ENCODE measurements at regions not wholly inside any gene's neighbourhood (a gene's known extent, or its start where the extent isn't known, plus 50 kb on each side); places are given as distances from the start of the nearest gene placed in this dataset.

DNA sequence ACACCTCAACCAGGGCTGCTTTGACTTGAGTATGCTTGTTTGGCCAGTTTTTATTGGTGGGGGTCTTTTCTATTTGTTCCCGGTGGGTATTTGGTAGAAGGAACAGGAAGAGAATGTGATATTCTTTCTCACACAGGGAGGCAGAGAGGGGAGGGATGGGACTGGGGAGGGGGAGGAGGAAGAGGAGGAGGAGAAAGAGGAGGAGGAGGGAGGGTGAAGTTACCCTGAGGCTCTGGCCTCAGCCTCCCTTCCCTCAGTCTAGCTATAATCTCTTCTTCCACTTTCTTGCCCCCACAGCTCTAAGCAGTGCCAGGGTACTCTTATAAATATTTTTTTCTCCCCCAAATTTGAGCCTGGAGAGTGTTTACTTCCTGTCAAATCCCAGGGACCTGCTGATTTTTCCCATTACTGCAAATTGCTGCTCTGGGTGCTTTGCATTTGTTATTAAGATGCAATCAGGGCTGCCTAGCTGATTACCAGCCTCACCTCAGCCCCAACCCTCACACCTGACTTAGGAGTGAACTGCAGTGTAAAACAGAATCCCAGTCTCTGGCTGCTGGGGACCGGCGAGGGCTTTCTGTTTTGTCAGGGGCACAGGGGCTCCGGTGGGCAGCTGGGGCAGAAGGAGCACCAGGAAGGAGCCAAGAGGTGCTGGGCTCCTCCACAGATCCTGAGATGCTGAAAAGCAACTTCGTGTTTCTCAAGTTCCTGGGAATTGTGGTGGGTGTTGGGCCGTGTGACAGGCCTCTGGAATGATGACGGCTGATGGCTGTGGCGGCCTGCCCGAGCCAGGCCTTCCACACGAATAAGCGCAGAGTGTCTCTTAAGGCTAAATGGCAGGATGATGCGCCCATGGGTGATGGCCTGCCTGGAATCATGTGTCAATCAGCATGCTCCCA lies 141.4 kb downstream of the CD83 start:
- in situ Hi-C loops (cut with HindIII; ENCODE audit: low pct_ligation_motif_present, low sequenced_read_pairs), result no loop called here
- DNase-seq, result no peak

DNA sequence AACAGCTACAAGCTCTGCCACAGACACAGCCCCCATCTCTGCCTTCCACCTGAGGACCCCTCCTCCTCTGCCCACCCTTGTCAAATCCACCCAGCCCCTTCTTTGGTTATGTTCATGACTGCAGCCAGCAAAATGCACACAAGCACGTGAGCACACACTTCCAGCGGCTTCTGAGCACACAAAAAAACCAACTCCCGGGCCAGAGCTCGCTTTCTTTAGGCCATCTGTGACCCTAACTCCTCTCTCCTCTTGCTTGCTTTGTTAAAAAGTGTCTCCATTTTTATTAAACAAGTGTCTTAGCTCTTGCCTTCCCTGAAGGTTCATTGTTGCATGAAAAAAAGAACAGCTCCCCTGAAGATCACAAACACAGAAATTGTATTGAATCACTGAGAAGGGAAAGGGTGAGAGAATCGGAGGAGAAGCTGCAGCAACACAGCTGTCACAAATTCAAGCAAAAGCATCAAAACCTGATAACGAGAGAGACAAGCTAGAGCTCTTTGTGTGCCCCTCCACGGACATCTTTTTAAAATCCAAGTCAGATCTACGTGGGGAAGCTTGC lies 142.1 kb downstream of the CD83 start:
- in situ Hi-C loops (cut with HindIII; ENCODE audit: low pct_ligation_motif_present, low sequenced_read_pairs), result no loop called here
- Histone ChIP-seq H3K27ac (no peak overlapping the region), H3K36me3 (replicated peaks) (no peaks in the 10 kb centered on the region), H3K4me3 (ENCODE audit: low read depth, low read length) (no peak overlapping the region), H3K27me3 (replicated peaks) (no peaks in the 10 kb centered on the region)
- no peak for TF ChIP-seq CTCF (IDR thresholded peaks at IDR 0.05; ENCODE audit: low read depth, low read length, missing control alignments)
- DNase-seq, result no peak

More for the DNA sequence above, 141.4 kb downstream of the CD83 start:
- Histone ChIP-seq H3K27me3 (replicated peaks) (no peaks in the 10 kb centered on the region), H3K4me3 (ENCODE audit: low read depth, low read length) (no peak overlapping the region), H3K36me3 (replicated peaks) (no peaks in the 10 kb centered on the region), H3K27ac (no peak overlapping the region)
- no peak for TF ChIP-seq CTCF (IDR thresholded peaks at IDR 0.05; ENCODE audit: low read depth, low read length, missing control alignments)

- TF ChIP-seq CTCF (IDR thresholded peaks at IDR 0.05; ENCODE audit: low read depth, low read length, missing control alignments), result no peak
- in situ Hi-C loops (cut with HindIII; ENCODE audit: low pct_ligation_motif_present, low sequenced_read_pairs), result no loop called here
- Histone ChIP-seq H3K27me3 (replicated peaks) (no peaks in the 10 kb centered on the region), H3K27ac (no peak overlapping the region), H3K4me3 (ENCODE audit: low read depth, low read length) (no peak overlapping the region), H3K36me3 (replicated peaks) (no peaks in the 10 kb centered on the region)
- no peak for DNase-seq
Observed at GRCh38 chr6:14260839-14261238, 143.3 kb downstream of the CD83 start.

- TF ChIP-seq CTCF (IDR thresholded peaks at IDR 0.05; ENCODE audit: low read depth, low read length, missing control alignments), result no peak
- no peaks in the 10 kb centered on the region for H3K27me3 ChIP-seq (replicated peaks)
- no peaks in the 10 kb centered on the region for H3K36me3 ChIP-seq (replicated peaks)
- in situ Hi-C loops (cut with HindIII; ENCODE audit: low pct_ligation_motif_present, low sequenced_read_pairs), result no loop called here
- no peak overlapping the region for H3K4me3 ChIP-seq (ENCODE audit: low read depth, low read length)
- no peak overlapping the region for H3K27ac ChIP-seq
- DNase-seq, result no peak
Observed at GRCh38 chr6:14263881-14264424, 146.4 kb downstream of the CD83 start.

- in situ Hi-C loops (cut with HindIII; ENCODE audit: low pct_ligation_motif_present, low sequenced_read_pairs), result no loop called here
- TF ChIP-seq CTCF (IDR thresholded peaks at IDR 0.05; ENCODE audit: low read depth, low read length, missing control alignments), result peak; percentile 26
- no peak overlapping the region for H3K4me3 ChIP-seq (ENCODE audit: low read depth, low read length)
- no peaks in the 10 kb centered on the region for H3K27me3 ChIP-seq (replicated peaks)
- H3K36me3 ChIP-seq (replicated peaks), result no peaks in the 10 kb centered on the region
- DNase-seq, result no peak
- no peak overlapping the region for H3K27ac ChIP-seq
Observed at GRCh38 chr6:14265049-14266021, 147.8 kb downstream of the CD83 start.
